ENCODE measurements at regions not wholly inside any gene's neighbourhood (a gene's known extent, or its start where the extent isn't known, plus 50 kb on each side); places are given as distances from the start of the nearest gene placed in this dataset.

DNA sequence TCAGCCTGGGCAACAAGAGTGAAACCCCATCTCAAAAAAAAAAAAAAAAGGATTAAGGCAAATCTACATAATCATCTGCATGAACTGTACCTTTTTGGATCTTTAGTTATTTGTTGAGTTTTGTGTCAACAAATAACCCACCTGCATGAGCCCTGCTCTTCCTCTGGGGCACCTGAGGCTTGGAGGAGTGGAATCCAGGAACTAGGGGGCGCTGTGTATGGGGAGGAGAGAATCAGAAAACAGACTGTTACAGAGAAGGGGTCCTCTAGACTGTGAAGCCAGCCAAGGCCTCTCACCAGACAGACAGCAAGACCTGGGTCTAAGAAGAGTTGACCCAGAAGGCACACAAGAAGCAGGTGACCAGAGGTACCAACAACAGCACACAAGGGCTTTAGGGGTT is 682.8 kb upstream of the NRP1 start:
- TF ChIP-seq, protein P1, sequence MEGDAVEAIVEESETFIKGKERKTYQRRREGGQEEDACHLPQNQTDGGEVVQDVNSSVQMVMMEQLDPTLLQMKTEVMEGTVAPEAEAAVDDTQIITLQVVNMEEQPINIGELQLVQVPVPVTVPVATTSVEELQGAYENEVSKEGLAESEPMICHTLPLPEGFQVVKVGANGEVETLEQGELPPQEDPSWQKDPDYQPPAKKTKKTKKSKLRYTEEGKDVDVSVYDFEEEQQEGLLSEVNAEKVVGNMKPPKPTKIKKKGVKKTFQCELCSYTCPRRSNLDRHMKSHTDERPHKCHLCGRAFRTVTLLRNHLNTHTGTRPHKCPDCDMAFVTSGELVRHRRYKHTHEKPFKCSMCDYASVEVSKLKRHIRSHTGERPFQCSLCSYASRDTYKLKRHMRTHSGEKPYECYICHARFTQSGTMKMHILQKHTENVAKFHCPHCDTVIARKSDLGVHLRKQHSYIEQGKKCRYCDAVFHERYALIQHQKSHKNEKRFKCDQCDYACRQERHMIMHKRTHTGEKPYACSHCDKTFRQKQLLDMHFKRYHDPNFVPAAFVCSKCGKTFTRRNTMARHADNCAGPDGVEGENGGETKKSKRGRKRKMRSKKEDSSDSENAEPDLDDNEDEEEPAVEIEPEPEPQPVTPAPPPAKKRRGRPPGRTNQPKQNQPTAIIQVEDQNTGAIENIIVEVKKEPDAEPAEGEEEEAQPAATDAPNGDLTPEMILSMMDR (conservative IDR thresholded peaks at IDR 0.05; ENCODE audit: low read depth, low read length), result peak; percentile 38
- no peak for TF ChIP-seq EZH2 (IDR thresholded peaks at IDR 0.05; ENCODE audit: borderline replicate concordance, low read depth, low read length, poor library complexity, severe bottlenecking)
